A673 (cell line): ENCODE measurements at regions not wholly inside any gene's neighbourhood (a gene's known extent, or its start where the extent isn't known, plus 50 kb on each side); places are given as distances from the start of the nearest gene placed in this dataset.

Experiments used
- CTCF ChIP-seq: fragments of 300-800, 200-600 bp; sonication (generic); conservative IDR thresholded peaks from 2 replicates; pipeline ENCODE4 v1.5.1; 2017; ENCODE audit warnings: low read depth, mild to moderate bottlenecking, antibody characterized with exemption, low read length, moderate library complexity, mixed read lengths
- EZH2 ChIP-seq: fragments of 200-600 bp; sonication (generic); IDR thresholded peaks from 2 replicates; pipeline ENCODE4 v1.6.1; 2017; ENCODE audit warnings: borderline replicate concordance, low read depth, mild to moderate bottlenecking, mixed read lengths, antibody characterized with exemption, low read length; ENCODE audit not compliant: poor library complexity, severe bottlenecking

GRCh38 chrX:39900777-39901170 lies 197.0 kb downstream of the BCOR start:
- TF ChIP-seq CTCF (no peak), EZH2 (no peak)
